ENCODE measurements at regions not wholly inside any gene's neighbourhood (a gene's known extent, or its start where the extent isn't known, plus 50 kb on each side); places are given as distances from the start of the nearest gene placed in this dataset.

- H3K4me3 ChIP-seq (ENCODE audit: low read depth, low read length, poor library complexity, severe bottlenecking), result no peak overlapping the region
- no peak overlapping the region for H3K4me2 ChIP-seq (ENCODE audit: low read length)
- no peaks in the 10 kb centered on the region for H3K27me3 ChIP-seq (ENCODE audit: insufficient read depth, low read length)
- no peaks in the 10 kb centered on the region for H3F3A ChIP-seq (ENCODE audit: insufficient read depth, low read length)
- no peaks in the 10 kb centered on the region for H3K79me2 ChIP-seq (ENCODE audit: insufficient read depth, low read length)
- no peaks in the 10 kb centered on the region for H3K4me1 ChIP-seq (ENCODE audit: insufficient read depth, low read length, severe bottlenecking)
- no peak overlapping the region for H2AFZ ChIP-seq (ENCODE audit: low read length)
- no peak overlapping the region for H3K27ac ChIP-seq (ENCODE audit: low read depth, low read length, poor library complexity, severe bottlenecking)
- H3K9me2 ChIP-seq (ENCODE audit: low read depth, low read length), result no peaks in the 10 kb centered on the region
- no peak overlapping the region for H3K9ac ChIP-seq (ENCODE audit: low read length)
- H3K36me3 ChIP-seq (ENCODE audit: insufficient read depth, low read length), result no peaks in the 10 kb centered on the region
- no peak for TF ChIP-seq EZH2 (IDR thresholded peaks at IDR 0.05; ENCODE audit: borderline replicate concordance, low read length)
- TF ChIP-seq, protein P1, sequence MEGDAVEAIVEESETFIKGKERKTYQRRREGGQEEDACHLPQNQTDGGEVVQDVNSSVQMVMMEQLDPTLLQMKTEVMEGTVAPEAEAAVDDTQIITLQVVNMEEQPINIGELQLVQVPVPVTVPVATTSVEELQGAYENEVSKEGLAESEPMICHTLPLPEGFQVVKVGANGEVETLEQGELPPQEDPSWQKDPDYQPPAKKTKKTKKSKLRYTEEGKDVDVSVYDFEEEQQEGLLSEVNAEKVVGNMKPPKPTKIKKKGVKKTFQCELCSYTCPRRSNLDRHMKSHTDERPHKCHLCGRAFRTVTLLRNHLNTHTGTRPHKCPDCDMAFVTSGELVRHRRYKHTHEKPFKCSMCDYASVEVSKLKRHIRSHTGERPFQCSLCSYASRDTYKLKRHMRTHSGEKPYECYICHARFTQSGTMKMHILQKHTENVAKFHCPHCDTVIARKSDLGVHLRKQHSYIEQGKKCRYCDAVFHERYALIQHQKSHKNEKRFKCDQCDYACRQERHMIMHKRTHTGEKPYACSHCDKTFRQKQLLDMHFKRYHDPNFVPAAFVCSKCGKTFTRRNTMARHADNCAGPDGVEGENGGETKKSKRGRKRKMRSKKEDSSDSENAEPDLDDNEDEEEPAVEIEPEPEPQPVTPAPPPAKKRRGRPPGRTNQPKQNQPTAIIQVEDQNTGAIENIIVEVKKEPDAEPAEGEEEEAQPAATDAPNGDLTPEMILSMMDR (IDR thresholded peaks at IDR 0.05; ENCODE audit: low read length), result no peak
- no peaks in the 10 kb centered on the region for H3K9me3 ChIP-seq (ENCODE audit: low read length)
- no peaks in the 10 kb centered on the region for H4K20me1 ChIP-seq (ENCODE audit: insufficient read depth, low read length)
Observed at GRCh38 chr3:182325213-182325950, 467.9 kb upstream of the ATP11B start.

DNA sequence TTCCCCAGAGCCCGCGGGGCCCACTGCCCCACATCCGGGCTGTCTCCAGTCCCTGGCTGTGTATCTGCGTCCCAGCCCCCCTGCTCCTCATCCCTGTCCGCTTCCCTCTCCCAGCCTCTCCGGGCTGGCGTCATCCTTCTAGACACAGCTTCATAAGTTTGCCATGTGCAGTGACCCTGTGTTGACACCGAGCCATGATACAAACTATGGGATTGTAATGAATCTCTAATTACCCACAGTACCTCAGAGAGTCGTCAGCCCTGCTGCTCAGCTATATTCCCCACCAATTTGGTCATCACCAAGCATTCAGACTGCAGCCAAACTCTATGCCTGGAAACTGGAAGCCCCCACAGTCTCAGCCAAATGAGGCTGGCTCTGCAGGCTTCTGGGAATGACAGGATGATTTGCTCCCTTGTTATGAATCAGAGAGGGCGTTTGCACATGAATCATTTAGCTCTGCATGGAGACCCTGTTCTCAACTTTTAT is 466.1 kb upstream of the ATP11B start:
- Histone ChIP-seq H3K9me2 (ENCODE audit: low read depth, low read length) (no peaks in the 10 kb centered on the region), H3K27me3 (ENCODE audit: insufficient read depth, low read length) (no peaks in the 10 kb centered on the region), H3K4me1 (ENCODE audit: insufficient read depth, low read length, severe bottlenecking) (no peaks in the 10 kb centered on the region), H3K27ac (ENCODE audit: low read depth, low read length, poor library complexity, severe bottlenecking) (no peak overlapping the region), H3K9ac (ENCODE audit: low read length) (no peak overlapping the region), H4K20me1 (ENCODE audit: insufficient read depth, low read length) (no peaks in the 10 kb centered on the region), H3F3A (ENCODE audit: insufficient read depth, low read length) (no peaks in the 10 kb centered on the region), H3K36me3 (ENCODE audit: insufficient read depth, low read length) (no peaks in the 10 kb centered on the region), H3K4me2 (ENCODE audit: low read length) (no peak overlapping the region), H3K9me3 (ENCODE audit: low read length) (no peaks in the 10 kb centered on the region), H3K4me3 (ENCODE audit: low read depth, low read length, poor library complexity, severe bottlenecking) (no peak overlapping the region), H2AFZ (ENCODE audit: low read length) (no peak overlapping the region), H3K79me2 (ENCODE audit: insufficient read depth, low read length) (no peaks in the 10 kb centered on the region)
- no peak for TF ChIP-seq EZH2 (IDR thresholded peaks at IDR 0.05; ENCODE audit: borderline replicate concordance, low read length)
- TF ChIP-seq, protein P1 (IDR thresholded peaks at IDR 0.05; ENCODE audit: low read length), result no peak

DNA sequence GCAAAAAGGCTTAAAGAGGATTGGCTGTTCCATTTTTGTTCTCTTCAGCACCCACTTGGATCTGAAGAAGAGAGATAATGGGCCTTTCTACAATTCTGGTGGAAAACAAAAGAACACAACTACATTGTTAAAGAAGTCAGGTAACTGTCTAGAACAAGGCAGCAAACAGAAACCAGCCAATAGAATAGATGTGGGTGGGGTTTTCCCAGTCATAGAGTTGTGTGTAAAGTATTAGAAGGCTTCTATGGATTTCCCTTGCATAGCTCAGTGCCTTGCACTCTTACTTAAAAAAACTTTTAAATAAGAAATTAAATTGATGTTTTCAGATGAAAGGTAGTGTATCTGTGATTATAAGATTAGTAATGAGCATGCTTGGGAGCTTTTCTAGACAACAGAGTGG is 462.7 kb upstream of the ATP11B start:
- no peaks in the 10 kb centered on the region for H3K9me3 ChIP-seq (ENCODE audit: low read length)
- no peaks in the 10 kb centered on the region for H3K4me1 ChIP-seq (ENCODE audit: insufficient read depth, low read length, severe bottlenecking)
- H3K27ac ChIP-seq (ENCODE audit: low read depth, low read length, poor library complexity, severe bottlenecking), result no peak overlapping the region
- no peaks in the 10 kb centered on the region for H3K79me2 ChIP-seq (ENCODE audit: insufficient read depth, low read length)
- no peak overlapping the region for H2AFZ ChIP-seq (ENCODE audit: low read length)
- H4K20me1 ChIP-seq (ENCODE audit: insufficient read depth, low read length), result no peaks in the 10 kb centered on the region
- no peak overlapping the region for H3K4me2 ChIP-seq (ENCODE audit: low read length)
- TF ChIP-seq EZH2 (IDR thresholded peaks at IDR 0.05; ENCODE audit: borderline replicate concordance, low read length), result no peak
- TF ChIP-seq, protein P1 (IDR thresholded peaks at IDR 0.05; ENCODE audit: low read length), result no peak
- no peaks in the 10 kb centered on the region for H3K27me3 ChIP-seq (ENCODE audit: insufficient read depth, low read length)
- H3K4me3 ChIP-seq (ENCODE audit: low read depth, low read length, poor library complexity, severe bottlenecking), result no peak overlapping the region
- H3K36me3 ChIP-seq (ENCODE audit: insufficient read depth, low read length), result no peaks in the 10 kb centered on the region
- H3F3A ChIP-seq (ENCODE audit: insufficient read depth, low read length), result no peaks in the 10 kb centered on the region
- H3K9ac ChIP-seq (ENCODE audit: low read length), result no peak overlapping the region
- no peaks in the 10 kb centered on the region for H3K9me2 ChIP-seq (ENCODE audit: low read depth, low read length)

Measured in OCI-LY1 (cell line).